ENCODE measurements at regions not wholly inside any gene's neighbourhood (a gene's known extent, or its start where the extent isn't known, plus 50 kb on each side); places are given as distances from the start of the nearest gene placed in this dataset.
"Not testable (repeated sequence)": the region's sequence is repeated elsewhere in the genome, so short reads cannot be mapped to it uniquely, and the experiment has no call there.

DNA sequence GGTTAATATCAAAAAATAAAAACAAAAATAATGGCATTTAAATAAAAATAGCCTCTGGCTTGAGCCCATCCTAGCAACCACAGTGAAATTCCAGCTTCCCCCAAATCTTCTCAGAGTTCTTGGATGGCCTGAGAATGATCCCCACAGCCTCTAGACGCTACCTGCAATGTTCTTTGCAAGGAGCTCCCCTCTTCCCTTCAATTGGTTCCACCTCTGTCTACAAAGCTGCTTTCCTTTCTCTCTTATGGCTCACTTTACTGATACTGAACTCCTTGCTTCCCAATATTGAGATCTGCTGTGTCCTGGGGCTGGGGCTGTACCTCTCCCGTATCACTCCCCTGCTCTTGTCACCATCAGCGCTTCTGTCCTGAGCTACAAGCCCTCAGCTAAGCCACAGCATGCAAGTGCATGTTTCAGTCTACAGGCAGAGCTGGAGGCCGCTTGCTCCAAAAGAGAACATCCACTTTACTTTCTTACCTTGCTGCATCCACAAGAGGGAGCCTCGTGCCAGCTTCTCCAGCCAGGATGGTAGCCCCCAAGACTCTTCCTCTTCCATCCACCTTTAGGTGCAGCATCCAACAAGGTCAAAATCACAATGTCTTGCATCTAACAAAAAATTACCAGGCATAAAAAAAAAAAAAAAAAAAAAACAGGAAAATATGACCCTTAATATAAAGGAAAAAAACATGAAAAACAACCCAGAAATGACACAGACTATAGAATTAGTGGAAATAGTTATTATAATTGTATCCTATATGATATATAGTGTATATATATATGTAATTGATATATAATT lies 57.4 kb upstream of the PRSS3 start:
- H3K9me3 ChIP-seq (ENCODE audit: insufficient read depth, low read depth): no peaks in the 10 kb centered on the region
- BruUV-seq (replicated peaks): no TSS peak
- ChIA-PET CTCF (interaction anchor here (0.6 to 1.1 kb wide), 4 partner anchors 9 to 502 kb away, joined by 4 to 13 read pairs (median 8); no protein-coding TSS in a partner anchor), POLR2A (ENCODE audit: unreplicated experiment) (interaction anchor here (0.6 kb wide), 2 partner anchors 152 to 158 kb away, joined by 4 read pairs; no protein-coding TSS in a partner anchor)
- peaks cover 27% of the 10 kb centered on the region for H3K4me1 ChIP-seq (replicated peaks; ENCODE audit: insufficient read depth)
- intact Hi-C loops (cut with micrococcal nuclease; ENCODE audit: unreplicated experiment): loop anchor here (1.0 to 2.0 kb wide), 3 partner anchors 40 to 115 kb away; partner anchors contain the start of gene UBE2R2
- H3K9me2 ChIP-seq (ENCODE audit: insufficient read depth): no peaks in the 10 kb centered on the region
- no peak overlapping the region for H3K4me3 ChIP-seq
- no peaks in the 10 kb centered on the region for H3K36me3 ChIP-seq (ENCODE audit: low read depth)
- H2AFZ ChIP-seq: peak overlapping the region; percentile 62; the same call in 1 of the 2 replicates
- H3K79me2 ChIP-seq (ENCODE audit: low read depth): no peaks in the 10 kb centered on the region
- no peak overlapping the region for H3K27ac ChIP-seq
- TF ChIP-seq, protein P1, sequence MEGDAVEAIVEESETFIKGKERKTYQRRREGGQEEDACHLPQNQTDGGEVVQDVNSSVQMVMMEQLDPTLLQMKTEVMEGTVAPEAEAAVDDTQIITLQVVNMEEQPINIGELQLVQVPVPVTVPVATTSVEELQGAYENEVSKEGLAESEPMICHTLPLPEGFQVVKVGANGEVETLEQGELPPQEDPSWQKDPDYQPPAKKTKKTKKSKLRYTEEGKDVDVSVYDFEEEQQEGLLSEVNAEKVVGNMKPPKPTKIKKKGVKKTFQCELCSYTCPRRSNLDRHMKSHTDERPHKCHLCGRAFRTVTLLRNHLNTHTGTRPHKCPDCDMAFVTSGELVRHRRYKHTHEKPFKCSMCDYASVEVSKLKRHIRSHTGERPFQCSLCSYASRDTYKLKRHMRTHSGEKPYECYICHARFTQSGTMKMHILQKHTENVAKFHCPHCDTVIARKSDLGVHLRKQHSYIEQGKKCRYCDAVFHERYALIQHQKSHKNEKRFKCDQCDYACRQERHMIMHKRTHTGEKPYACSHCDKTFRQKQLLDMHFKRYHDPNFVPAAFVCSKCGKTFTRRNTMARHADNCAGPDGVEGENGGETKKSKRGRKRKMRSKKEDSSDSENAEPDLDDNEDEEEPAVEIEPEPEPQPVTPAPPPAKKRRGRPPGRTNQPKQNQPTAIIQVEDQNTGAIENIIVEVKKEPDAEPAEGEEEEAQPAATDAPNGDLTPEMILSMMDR (conservative IDR thresholded peaks at IDR 0.05): peak; percentile 72
- no peak for TF ChIP-seq EZH2 (IDR thresholded peaks at IDR 0.05; ENCODE audit: low read depth)
- DNase-seq: peak; percentile 38 to 43
- peak overlapping the region; percentile 58 for H3K4me2 ChIP-seq
- peaks cover 18% of the 10 kb centered on the region for H3F3A ChIP-seq (ENCODE audit: insufficient read depth, low read depth)
- H3K27me3 ChIP-seq (ENCODE audit: insufficient read depth, low read depth): no peaks in the 10 kb centered on the region
- no peaks in the 10 kb centered on the region for H4K20me1 ChIP-seq (ENCODE audit: insufficient read depth)

- ChIA-PET POLR2A (ENCODE audit: unreplicated experiment) (no interaction called here), CTCF (interaction anchor here (0.6 kb wide), 1 partner anchor 115 kb away, joined by 4 read pairs; no protein-coding TSS in a partner anchor)
- Histone ChIP-seq H3K4me2 (no peak overlapping the region), H3K4me3 (no peak overlapping the region), H3K9me3 (ENCODE audit: insufficient read depth, low read depth) (no peaks in the 10 kb centered on the region), H3K9me2 (ENCODE audit: insufficient read depth) (no peaks in the 10 kb centered on the region), H4K20me1 (ENCODE audit: insufficient read depth) (no peaks in the 10 kb centered on the region), H2AFZ (no peak overlapping the region), H3K4me1 (replicated peaks; ENCODE audit: insufficient read depth) (peaks cover 21% of the 10 kb centered on the region), H3K27ac (no peak overlapping the region), H3K36me3 (ENCODE audit: low read depth) (no peaks in the 10 kb centered on the region), H3K27me3 (ENCODE audit: insufficient read depth, low read depth) (no peaks in the 10 kb centered on the region), H3K79me2 (ENCODE audit: low read depth) (no peaks in the 10 kb centered on the region), H3F3A (ENCODE audit: insufficient read depth, low read depth) (peaks cover 18% of the 10 kb centered on the region)
- intact Hi-C loops (cut with micrococcal nuclease; ENCODE audit: unreplicated experiment): loop anchor here (2.0 kb wide), 2 partner anchors 77 to 113 kb away; partner anchors contain the start of gene UBE2R2
- no TSS peak for BruUV-seq (replicated peaks)
- TF ChIP-seq EZH2 (IDR thresholded peaks at IDR 0.05; ENCODE audit: low read depth): no peak
- TF ChIP-seq, protein P1 (conservative IDR thresholded peaks at IDR 0.05): no peak
- no peak for DNase-seq
Observed at GRCh38 chr9:33739398-33739797, 56.0 kb upstream of the PRSS3 start.

DNA sequence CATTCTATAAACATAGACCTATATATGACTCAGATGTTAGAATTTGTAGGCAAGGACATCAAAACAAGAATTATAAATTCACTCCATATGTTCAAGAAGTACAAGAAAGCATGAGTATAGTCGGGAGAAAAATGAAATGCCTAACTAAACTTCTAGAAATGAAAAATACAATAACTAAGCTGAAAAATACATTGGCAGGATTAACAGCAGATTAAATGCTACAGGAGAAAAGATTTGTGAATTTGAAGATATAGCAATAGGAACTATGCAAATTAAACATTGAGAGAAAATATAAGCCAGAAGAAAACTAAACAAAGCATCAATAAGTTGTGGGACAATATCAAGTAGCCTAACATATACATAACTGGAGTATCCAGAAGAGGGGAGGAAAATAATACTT lies 55.3 kb upstream of the PRSS3 start:
- ChIA-PET POLR2A (ENCODE audit: unreplicated experiment) (no interaction called here), CTCF (no interaction called here)
- Histone ChIP-seq H3F3A (ENCODE audit: insufficient read depth, low read depth) (peaks cover 14% of the 10 kb centered on the region), H3K4me3 (no peak overlapping the region), H4K20me1 (ENCODE audit: insufficient read depth) (no peaks in the 10 kb centered on the region), H3K4me2 (no peak overlapping the region), H3K36me3 (ENCODE audit: low read depth) (no peaks in the 10 kb centered on the region), H3K4me1 (replicated peaks; ENCODE audit: insufficient read depth) (peaks cover 15% of the 10 kb centered on the region), H3K9me3 (ENCODE audit: insufficient read depth, low read depth) (no peaks in the 10 kb centered on the region), H3K27ac (no peak overlapping the region), H3K27me3 (ENCODE audit: insufficient read depth, low read depth) (no peaks in the 10 kb centered on the region), H2AFZ (no peak overlapping the region), H3K79me2 (ENCODE audit: low read depth) (no peaks in the 10 kb centered on the region), H3K9me2 (ENCODE audit: insufficient read depth) (no peaks in the 10 kb centered on the region)
- intact Hi-C loops (cut with micrococcal nuclease; ENCODE audit: unreplicated experiment): no loop called here
- TF ChIP-seq, protein P1 (conservative IDR thresholded peaks at IDR 0.05): no peak
- TF ChIP-seq EZH2 (IDR thresholded peaks at IDR 0.05; ENCODE audit: low read depth): no peak
- no TSS peak for BruUV-seq (replicated peaks)
- no peak for DNase-seq

DNA sequence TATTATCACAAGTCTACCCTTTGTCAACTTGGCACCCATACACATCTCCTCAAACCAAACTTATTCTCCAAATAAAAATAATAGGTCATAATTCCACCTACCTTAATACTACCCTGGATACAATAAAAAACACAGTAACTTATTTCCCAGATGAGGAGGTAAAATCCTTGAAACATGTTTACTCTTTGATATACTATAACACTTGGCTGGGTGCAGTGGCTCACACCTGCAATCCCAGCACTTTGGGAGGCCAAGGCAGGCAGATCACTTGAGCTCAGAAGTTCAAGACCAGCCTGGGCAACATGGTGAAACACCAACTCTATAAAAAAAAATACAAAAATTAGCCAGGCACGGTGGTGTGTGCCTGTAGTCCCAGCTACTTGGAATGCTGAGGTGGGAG lies 54.4 kb upstream of the PRSS3 start:
- POLR2A ChIA-PET (ENCODE audit: unreplicated experiment); H3K4me1 ChIP-seq (replicated peaks; ENCODE audit: insufficient read depth); H3K27ac ChIP-seq; BruUV-seq (replicated peaks); H3F3A ChIP-seq (ENCODE audit: insufficient read depth, low read depth); H2AFZ ChIP-seq; DNase-seq; H3K79me2 ChIP-seq (ENCODE audit: low read depth); H3K27me3 ChIP-seq (ENCODE audit: insufficient read depth, low read depth); H3K36me3 ChIP-seq (ENCODE audit: low read depth); H3K4me2 ChIP-seq; H3K9me2 ChIP-seq (ENCODE audit: insufficient read depth); H3K4me3 ChIP-seq; H4K20me1 ChIP-seq (ENCODE audit: insufficient read depth); intact Hi-C loops (cut with micrococcal nuclease; ENCODE audit: unreplicated experiment); H3K9me3 ChIP-seq (ENCODE audit: insufficient read depth, low read depth); CTCF ChIA-PET: not testable (repeated sequence)
